WTC11 (cell line): ENCODE measurements at regions not wholly inside any gene's neighbourhood (a gene's known extent, or its start where the extent isn't known, plus 50 kb on each side); places are given as distances from the start of the nearest gene placed in this dataset.

Experiments used
- ATAC-seq: fragments of 200-7000 bp; cut with Tn5 transposase; 2 replicates; pipeline ENCODE4 v1.10.0; 2021; ENCODE audit warnings: mild to moderate bottlenecking, moderate library complexity
- CTCF ChIA-PET: fragments of 300-600 bp; sonication (Branson Sonifier 250); formaldehyde crosslinking; loops from one replicate; lab custom pipeline; 2021; ENCODE audit warnings: antibody characterized with exemption; lab: Charles Lee
- POLR2A ChIA-PET: fragments of 350-600 bp; sonication (Branson Sonifier 250); formaldehyde crosslinking; loops from one replicate; lab custom pipeline; 2021; ENCODE audit warnings: antibody characterized with exemption; lab: Charles Lee
- DNase-seq: peaks from one replicate; pipeline ENCODE4 v3.0.0; 2021; ENCODE audit warnings: low spot score
- H3K27ac Mint-ChIP-seq: 2 replicates; pipeline ENCODE4 v1.8.0; 2021; ENCODE audit warnings: mixed read lengths
- H3K27me3 Mint-ChIP-seq: 2 replicates; pipeline ENCODE4 v1.8.0; 2021; ENCODE audit warnings: low read depth, mild to moderate bottlenecking, moderate library complexity, mixed read lengths
- H3K36me3 Mint-ChIP-seq: 2 replicates; pipeline ENCODE4 v1.8.0; 2021; ENCODE audit warnings: mixed read lengths
- H3K4me1 Mint-ChIP-seq: 2 replicates; pipeline ENCODE4 v1.8.0; 2022; ENCODE audit warnings: mixed read lengths
- H3K4me3 Mint-ChIP-seq: 2 replicates; pipeline ENCODE4 v1.8.0; 2021; ENCODE audit warnings: mild to moderate bottlenecking, moderate library complexity, mixed read lengths
- H3K9me3 Mint-ChIP-seq: 2 replicates; pipeline ENCODE4 v1.8.0; 2021; ENCODE audit warnings: mixed read lengths
- ATF1 ChIP-seq: sonication (generic); formaldehyde crosslinking; IDR thresholded peaks from 2 replicates; pipeline ENCODE4 v1.8.1; 2023; ENCODE audit warnings: mild to moderate bottlenecking, moderate library complexity, missing genetic modification reagents
- FOXJ3 ChIP-seq: sonication (generic); formaldehyde crosslinking; IDR thresholded peaks from 2 replicates; pipeline ENCODE4 v1.9.0; 2021; ENCODE audit warnings: missing genetic modification reagents, mild to moderate bottlenecking, borderline replicate concordance
- MLX ChIP-seq: sonication (generic); formaldehyde crosslinking; IDR thresholded peaks from 2 replicates; pipeline ENCODE4 v1.8.1; 2023; ENCODE audit warnings: mild to moderate bottlenecking, missing genetic modification reagents, moderate library complexity
- MYBL2 ChIP-seq: sonication (generic); formaldehyde crosslinking; IDR thresholded peaks from 2 replicates; pipeline ENCODE4 v1.8.1; 2023; ENCODE audit warnings: mild to moderate bottlenecking, moderate library complexity, missing genetic modification reagents
- SOX15 ChIP-seq: fragments of 250-450 bp; sonication (Bioruptor Pico); IDR thresholded peaks from 2 replicates; pipeline ENCODE4 v1.9.0; 2021; ENCODE audit warnings: mild to moderate bottlenecking
- ZBTB43 ChIP-seq: sonication (generic); formaldehyde crosslinking; IDR thresholded peaks from 2 replicates; pipeline ENCODE4 v1.8.1; 2023; ENCODE audit warnings: mild to moderate bottlenecking, missing genetic modification reagents
- ZNF263 ChIP-seq: sonication (generic); formaldehyde crosslinking; IDR thresholded peaks from 2 replicates; pipeline ENCODE4 v1.8.1; 2022; ENCODE audit warnings: low read depth, mild to moderate bottlenecking, moderate library complexity, missing genetic modification reagents
- ZNF671 ChIP-seq: fragments of 250-450 bp; sonication (Bioruptor Pico); IDR thresholded peaks from 2 replicates; pipeline ENCODE4 v1.8.0; 2021; ENCODE audit warnings: mild to moderate bottlenecking
- TF ChIP-seq, protein P1 (sequence below): sonication (generic); formaldehyde crosslinking; IDR thresholded peaks from 2 replicates; pipeline ENCODE4 v1.8.0; 2023; ENCODE audit warnings: missing genetic modification reagents, mild to moderate bottlenecking, borderline replicate concordance
- TF ChIP-seq, protein P2 (sequence below): sonication (generic); formaldehyde crosslinking; IDR thresholded peaks from 2 replicates; pipeline ENCODE4 v1.8.1; 2023; ENCODE audit warnings: mild to moderate bottlenecking, missing genetic modification reagents, borderline replicate concordance
- TF ChIP-seq, protein P3 (sequence below): sonication (generic); formaldehyde crosslinking; conservative IDR thresholded peaks from 2 replicates; pipeline ENCODE4 v1.8.1; 2023; ENCODE audit warnings: mild to moderate bottlenecking, low read depth, missing genetic modification reagents, moderate library complexity
- TF ChIP-seq, protein P4 (sequence below): sonication (generic); formaldehyde crosslinking; IDR thresholded peaks from 2 replicates; pipeline ENCODE4 v1.8.1; 2023; ENCODE audit warnings: mild to moderate bottlenecking, moderate library complexity, missing genetic modification reagents

DNA sequence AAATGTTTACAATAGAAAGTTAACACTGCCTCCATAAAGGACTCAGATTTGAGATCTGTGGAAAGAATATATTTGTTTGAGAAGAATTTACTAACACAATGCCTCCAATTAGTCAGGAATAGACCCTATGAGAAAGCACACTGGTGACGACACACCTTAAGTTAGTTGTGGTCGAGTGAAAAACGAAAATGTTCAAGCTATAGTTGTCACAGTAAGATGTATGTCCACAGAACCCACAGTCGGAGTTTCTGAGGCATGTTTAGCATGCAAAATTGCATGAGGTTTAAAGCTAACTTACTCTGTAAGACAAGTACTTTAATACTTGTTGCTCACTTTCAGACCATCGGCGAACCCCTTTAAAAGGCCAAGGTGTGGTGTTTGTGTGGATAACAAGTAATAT is 69.9 kb upstream of the SIPA1L2 start:
- TF ChIP-seq FOXJ3 (CRISPR knock-in tag) (no peak), SOX15 (no peak), MLX (CRISPR knock-in tag) (no peak), ATF1 (CRISPR knock-in tag) (no peak), ZNF263 (CRISPR knock-in tag) (no peak), MYBL2 (CRISPR knock-in tag) (no peak), ZNF671 (CRISPR knock-in tag) (no peak), ZBTB43 (CRISPR knock-in tag) (no peak)
- TF ChIP-seq, protein P1, sequence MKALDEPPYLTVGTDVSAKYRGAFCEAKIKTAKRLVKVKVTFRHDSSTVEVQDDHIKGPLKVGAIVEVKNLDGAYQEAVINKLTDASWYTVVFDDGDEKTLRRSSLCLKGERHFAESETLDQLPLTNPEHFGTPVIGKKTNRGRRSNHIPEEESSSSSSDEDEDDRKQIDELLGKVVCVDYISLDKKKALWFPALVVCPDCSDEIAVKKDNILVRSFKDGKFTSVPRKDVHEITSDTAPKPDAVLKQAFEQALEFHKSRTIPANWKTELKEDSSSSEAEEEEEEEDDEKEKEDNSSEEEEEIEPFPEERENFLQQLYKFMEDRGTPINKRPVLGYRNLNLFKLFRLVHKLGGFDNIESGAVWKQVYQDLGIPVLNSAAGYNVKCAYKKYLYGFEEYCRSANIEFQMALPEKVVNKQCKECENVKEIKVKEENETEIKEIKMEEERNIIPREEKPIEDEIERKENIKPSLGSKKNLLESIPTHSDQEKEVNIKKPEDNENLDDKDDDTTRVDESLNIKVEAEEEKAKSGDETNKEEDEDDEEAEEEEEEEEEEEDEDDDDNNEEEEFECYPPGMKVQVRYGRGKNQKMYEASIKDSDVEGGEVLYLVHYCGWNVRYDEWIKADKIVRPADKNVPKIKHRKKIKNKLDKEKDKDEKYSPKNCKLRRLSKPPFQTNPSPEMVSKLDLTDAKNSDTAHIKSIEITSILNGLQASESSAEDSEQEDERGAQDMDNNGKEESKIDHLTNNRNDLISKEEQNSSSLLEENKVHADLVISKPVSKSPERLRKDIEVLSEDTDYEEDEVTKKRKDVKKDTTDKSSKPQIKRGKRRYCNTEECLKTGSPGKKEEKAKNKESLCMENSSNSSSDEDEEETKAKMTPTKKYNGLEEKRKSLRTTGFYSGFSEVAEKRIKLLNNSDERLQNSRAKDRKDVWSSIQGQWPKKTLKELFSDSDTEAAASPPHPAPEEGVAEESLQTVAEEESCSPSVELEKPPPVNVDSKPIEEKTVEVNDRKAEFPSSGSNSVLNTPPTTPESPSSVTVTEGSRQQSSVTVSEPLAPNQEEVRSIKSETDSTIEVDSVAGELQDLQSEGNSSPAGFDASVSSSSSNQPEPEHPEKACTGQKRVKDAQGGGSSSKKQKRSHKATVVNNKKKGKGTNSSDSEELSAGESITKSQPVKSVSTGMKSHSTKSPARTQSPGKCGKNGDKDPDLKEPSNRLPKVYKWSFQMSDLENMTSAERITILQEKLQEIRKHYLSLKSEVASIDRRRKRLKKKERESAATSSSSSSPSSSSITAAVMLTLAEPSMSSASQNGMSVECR, result no peak
- TF ChIP-seq, protein P2, sequence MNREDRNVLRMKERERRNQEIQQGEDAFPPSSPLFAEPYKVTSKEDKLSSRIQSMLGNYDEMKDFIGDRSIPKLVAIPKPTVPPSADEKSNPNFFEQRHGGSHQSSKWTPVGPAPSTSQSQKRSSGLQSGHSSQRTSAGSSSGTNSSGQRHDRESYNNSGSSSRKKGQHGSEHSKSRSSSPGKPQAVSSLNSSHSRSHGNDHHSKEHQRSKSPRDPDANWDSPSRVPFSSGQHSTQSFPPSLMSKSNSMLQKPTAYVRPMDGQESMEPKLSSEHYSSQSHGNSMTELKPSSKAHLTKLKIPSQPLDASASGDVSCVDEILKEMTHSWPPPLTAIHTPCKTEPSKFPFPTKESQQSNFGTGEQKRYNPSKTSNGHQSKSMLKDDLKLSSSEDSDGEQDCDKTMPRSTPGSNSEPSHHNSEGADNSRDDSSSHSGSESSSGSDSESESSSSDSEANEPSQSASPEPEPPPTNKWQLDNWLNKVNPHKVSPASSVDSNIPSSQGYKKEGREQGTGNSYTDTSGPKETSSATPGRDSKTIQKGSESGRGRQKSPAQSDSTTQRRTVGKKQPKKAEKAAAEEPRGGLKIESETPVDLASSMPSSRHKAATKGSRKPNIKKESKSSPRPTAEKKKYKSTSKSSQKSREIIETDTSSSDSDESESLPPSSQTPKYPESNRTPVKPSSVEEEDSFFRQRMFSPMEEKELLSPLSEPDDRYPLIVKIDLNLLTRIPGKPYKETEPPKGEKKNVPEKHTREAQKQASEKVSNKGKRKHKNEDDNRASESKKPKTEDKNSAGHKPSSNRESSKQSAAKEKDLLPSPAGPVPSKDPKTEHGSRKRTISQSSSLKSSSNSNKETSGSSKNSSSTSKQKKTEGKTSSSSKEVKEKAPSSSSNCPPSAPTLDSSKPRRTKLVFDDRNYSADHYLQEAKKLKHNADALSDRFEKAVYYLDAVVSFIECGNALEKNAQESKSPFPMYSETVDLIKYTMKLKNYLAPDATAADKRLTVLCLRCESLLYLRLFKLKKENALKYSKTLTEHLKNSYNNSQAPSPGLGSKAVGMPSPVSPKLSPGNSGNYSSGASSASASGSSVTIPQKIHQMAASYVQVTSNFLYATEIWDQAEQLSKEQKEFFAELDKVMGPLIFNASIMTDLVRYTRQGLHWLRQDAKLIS (CRISPR knock-in tag), result no peak
- TF ChIP-seq, protein P3, sequence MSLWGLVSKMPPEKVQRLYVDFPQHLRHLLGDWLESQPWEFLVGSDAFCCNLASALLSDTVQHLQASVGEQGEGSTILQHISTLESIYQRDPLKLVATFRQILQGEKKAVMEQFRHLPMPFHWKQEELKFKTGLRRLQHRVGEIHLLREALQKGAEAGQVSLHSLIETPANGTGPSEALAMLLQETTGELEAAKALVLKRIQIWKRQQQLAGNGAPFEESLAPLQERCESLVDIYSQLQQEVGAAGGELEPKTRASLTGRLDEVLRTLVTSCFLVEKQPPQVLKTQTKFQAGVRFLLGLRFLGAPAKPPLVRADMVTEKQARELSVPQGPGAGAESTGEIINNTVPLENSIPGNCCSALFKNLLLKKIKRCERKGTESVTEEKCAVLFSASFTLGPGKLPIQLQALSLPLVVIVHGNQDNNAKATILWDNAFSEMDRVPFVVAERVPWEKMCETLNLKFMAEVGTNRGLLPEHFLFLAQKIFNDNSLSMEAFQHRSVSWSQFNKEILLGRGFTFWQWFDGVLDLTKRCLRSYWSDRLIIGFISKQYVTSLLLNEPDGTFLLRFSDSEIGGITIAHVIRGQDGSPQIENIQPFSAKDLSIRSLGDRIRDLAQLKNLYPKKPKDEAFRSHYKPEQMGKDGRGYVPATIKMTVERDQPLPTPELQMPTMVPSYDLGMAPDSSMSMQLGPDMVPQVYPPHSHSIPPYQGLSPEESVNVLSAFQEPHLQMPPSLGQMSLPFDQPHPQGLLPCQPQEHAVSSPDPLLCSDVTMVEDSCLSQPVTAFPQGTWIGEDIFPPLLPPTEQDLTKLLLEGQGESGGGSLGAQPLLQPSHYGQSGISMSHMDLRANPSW, result no peak
- TF ChIP-seq, protein P4, sequence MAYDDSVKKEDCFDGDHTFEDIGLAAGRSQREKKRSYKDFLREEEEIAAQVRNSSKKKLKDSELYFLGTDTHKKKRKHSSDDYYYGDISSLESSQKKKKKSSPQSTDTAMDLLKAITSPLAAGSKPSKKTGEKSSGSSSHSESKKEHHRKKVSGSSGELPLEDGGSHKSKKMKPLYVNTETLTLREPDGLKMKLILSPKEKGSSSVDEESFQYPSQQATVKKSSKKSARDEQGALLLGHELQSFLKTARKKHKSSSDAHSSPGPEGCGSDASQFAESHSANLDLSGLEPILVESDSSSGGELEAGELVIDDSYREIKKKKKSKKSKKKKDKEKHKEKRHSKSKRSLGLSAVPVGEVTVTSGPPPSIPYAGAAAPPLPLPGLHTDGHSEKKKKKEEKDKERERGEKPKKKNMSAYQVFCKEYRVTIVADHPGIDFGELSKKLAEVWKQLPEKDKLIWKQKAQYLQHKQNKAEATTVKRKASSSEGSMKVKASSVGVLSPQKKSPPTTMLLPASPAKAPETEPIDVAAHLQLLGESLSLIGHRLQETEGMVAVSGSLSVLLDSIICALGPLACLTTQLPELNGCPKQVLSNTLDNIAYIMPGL (CRISPR knock-in tag), result no peak
- H3K27me3 Mint-ChIP-seq, result peaks cover 8% of the 10 kb centered on the region; the same call in 1 of the 2 replicates
- H3K4me1 Mint-ChIP-seq, result peaks cover 8% of the 10 kb centered on the region
- ChIA-PET POLR2A (no interaction called here), CTCF (no interaction called here)
- no peaks in the 10 kb centered on the region for H3K36me3 Mint-ChIP-seq
- no peak overlapping the region for H3K4me3 Mint-ChIP-seq
- H3K9me3 Mint-ChIP-seq, result peaks cover 7% of the 10 kb centered on the region
- DNase-seq (no peak), ATAC-seq (no peak)
- no peak overlapping the region for H3K27ac Mint-ChIP-seq
